ENCODE measurements at regions not wholly inside any gene's neighbourhood (a gene's known extent, or its start where the extent isn't known, plus 50 kb on each side); places are given as distances from the start of the nearest gene placed in this dataset.

GRCh38 chr5:58198330-58198729 is 261.6 kb downstream of the PLK2 start:
- Mint-ChIP-seq H3K27ac (no peak overlapping the region), H3K27me3 (peaks cover 7% of the 10 kb centered on the region), H3K9me3 (ENCODE audit: insufficient read depth) (no peaks in the 10 kb centered on the region), H3K4me3 (no peak overlapping the region), H3K4me1 (no peaks in the 10 kb centered on the region)
- ATAC-seq (ENCODE audit: low read depth) (no peak), DNase-seq (no peak)
- Histone ChIP-seq H3K4me3 (ENCODE audit: control extremely low read depth in 1 of 5, extremely low read depth in 1 of 5, insufficient read depth in 1 of 5, low read depth in 2 of 5, low read length in 4 of 5) (no peak overlapping the region), H3K27me3 (replicated peaks in 1 of 4; ENCODE audit: control extremely low read depth in 1 of 4, control insufficient read depth in 3 of 4, insufficient read depth in 4 of 4, low read length in 3 of 4) (no peaks in the 10 kb centered on the region), H3K4me2 (replicated peaks; ENCODE audit: low read depth, low read length, poor library complexity, severe bottlenecking) (no peak overlapping the region), H3K9ac (ENCODE audit: low read length) (no peak overlapping the region), H3K9me3 (ENCODE audit: control extremely low read depth in 1 of 3, control insufficient read depth in 2 of 3, insufficient read depth in 1 of 3, low read length in 2 of 3) (no peaks in the 10 kb centered on the region), H4K20me1 (ENCODE audit: control insufficient read depth, insufficient read depth, low read length, poor library complexity, severe bottlenecking) (no peaks in the 10 kb centered on the region), H2AFZ (ENCODE audit: insufficient read depth, low read depth, low read length, poor library complexity, severe bottlenecking) (no peak overlapping the region), H3K79me2 (ENCODE audit: control insufficient read depth, insufficient read depth, low read length) (no peaks in the 10 kb centered on the region), H3K36me3 (replicated peaks in 1 of 2; ENCODE audit: control extremely low read depth in 1 of 2, control insufficient read depth in 1 of 2, extremely low read depth in 1 of 2, insufficient read depth in 2 of 2, low read length in 1 of 2) (no peaks in the 10 kb centered on the region), H3K27ac (ENCODE audit: low read length in 2 of 2) (no peak overlapping the region), H3K4me1 (ENCODE audit: control insufficient read depth in 2 of 2, insufficient read depth in 2 of 2, low read length in 2 of 2) (no peaks in the 10 kb centered on the region)
- intact Hi-C loops (cut with micrococcal nuclease) = no loop called here
- 100% methylated on average over 1 of the region's 2 CpGs for WGBS (ENCODE audit: insufficient coverage)
- TF ChIP-seq, protein P1, sequence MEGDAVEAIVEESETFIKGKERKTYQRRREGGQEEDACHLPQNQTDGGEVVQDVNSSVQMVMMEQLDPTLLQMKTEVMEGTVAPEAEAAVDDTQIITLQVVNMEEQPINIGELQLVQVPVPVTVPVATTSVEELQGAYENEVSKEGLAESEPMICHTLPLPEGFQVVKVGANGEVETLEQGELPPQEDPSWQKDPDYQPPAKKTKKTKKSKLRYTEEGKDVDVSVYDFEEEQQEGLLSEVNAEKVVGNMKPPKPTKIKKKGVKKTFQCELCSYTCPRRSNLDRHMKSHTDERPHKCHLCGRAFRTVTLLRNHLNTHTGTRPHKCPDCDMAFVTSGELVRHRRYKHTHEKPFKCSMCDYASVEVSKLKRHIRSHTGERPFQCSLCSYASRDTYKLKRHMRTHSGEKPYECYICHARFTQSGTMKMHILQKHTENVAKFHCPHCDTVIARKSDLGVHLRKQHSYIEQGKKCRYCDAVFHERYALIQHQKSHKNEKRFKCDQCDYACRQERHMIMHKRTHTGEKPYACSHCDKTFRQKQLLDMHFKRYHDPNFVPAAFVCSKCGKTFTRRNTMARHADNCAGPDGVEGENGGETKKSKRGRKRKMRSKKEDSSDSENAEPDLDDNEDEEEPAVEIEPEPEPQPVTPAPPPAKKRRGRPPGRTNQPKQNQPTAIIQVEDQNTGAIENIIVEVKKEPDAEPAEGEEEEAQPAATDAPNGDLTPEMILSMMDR (IDR thresholded peaks at IDR 0.05) = no peak
- TF ChIP-seq EZH2 (IDR thresholded peaks at IDR 0.05; ENCODE audit: borderline replicate concordance, insufficient read depth, low read depth, low read length, poor library complexity, severe bottlenecking) = no peak
- ChIA-PET CTCF (no interaction called here), POLR2A (no interaction called here)

DNA sequence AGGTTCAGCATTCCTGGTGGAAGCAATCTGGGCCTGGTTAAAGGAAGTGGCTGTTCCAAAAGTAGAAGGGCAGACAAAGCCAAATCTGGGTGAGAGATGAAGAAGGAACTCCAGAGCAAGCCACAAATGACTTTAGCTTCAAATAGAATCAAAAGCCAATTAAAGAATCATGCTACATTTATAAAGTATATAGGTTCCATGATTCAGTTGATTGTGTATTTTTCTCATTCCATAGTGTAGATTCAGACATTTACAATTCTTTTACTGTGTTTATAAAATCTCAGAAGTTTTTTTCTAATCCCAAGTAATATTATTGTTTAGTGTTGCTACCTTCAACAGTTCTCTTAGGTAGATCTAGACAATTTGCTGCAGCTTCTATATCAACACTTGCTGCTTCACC is 262.0 kb downstream of the PLK2 start:
- Histone ChIP-seq H3K9me3 (ENCODE audit: control extremely low read depth in 1 of 3, control insufficient read depth in 2 of 3, insufficient read depth in 1 of 3, low read length in 2 of 3) (no peaks in the 10 kb centered on the region), H4K20me1 (ENCODE audit: control insufficient read depth, insufficient read depth, low read length, poor library complexity, severe bottlenecking) (no peaks in the 10 kb centered on the region), H3K36me3 (replicated peaks in 1 of 2; ENCODE audit: control extremely low read depth in 1 of 2, control insufficient read depth in 1 of 2, extremely low read depth in 1 of 2, insufficient read depth in 2 of 2, low read length in 1 of 2) (no peaks in the 10 kb centered on the region), H2AFZ (ENCODE audit: insufficient read depth, low read depth, low read length, poor library complexity, severe bottlenecking) (no peak overlapping the region), H3K4me2 (replicated peaks; ENCODE audit: low read depth, low read length, poor library complexity, severe bottlenecking) (no peak overlapping the region), H3K9ac (ENCODE audit: low read length) (no peak overlapping the region), H3K4me1 (ENCODE audit: control insufficient read depth in 2 of 2, insufficient read depth in 2 of 2, low read length in 2 of 2) (no peaks in the 10 kb centered on the region), H3K27me3 (replicated peaks in 1 of 4; ENCODE audit: control extremely low read depth in 1 of 4, control insufficient read depth in 3 of 4, insufficient read depth in 4 of 4, low read length in 3 of 4) (no peaks in the 10 kb centered on the region), H3K79me2 (ENCODE audit: control insufficient read depth, insufficient read depth, low read length) (no peaks in the 10 kb centered on the region), H3K27ac (ENCODE audit: low read length in 2 of 2) (no peak overlapping the region), H3K4me3 (ENCODE audit: control extremely low read depth in 1 of 5, extremely low read depth in 1 of 5, insufficient read depth in 1 of 5, low read depth in 2 of 5, low read length in 4 of 5) (no peak overlapping the region)
- no peaks in the 10 kb centered on the region for H3K9me3 Mint-ChIP-seq (ENCODE audit: insufficient read depth)
- ChIA-PET POLR2A (no interaction called here), CTCF (no interaction called here)
- no peak overlapping the region for H3K27ac Mint-ChIP-seq
- H3K4me3 Mint-ChIP-seq = no peak overlapping the region
- TF ChIP-seq, protein P1 (IDR thresholded peaks at IDR 0.05) = no peak
- TF ChIP-seq EZH2 (IDR thresholded peaks at IDR 0.05; ENCODE audit: borderline replicate concordance, insufficient read depth, low read depth, low read length, poor library complexity, severe bottlenecking) = no peak
- no peak for DNase-seq
- H3K4me1 Mint-ChIP-seq = no peaks in the 10 kb centered on the region
- peaks cover 7% of the 10 kb centered on the region for H3K27me3 Mint-ChIP-seq
- intact Hi-C loops (cut with micrococcal nuclease) = no loop called here
- ATAC-seq (ENCODE audit: low read depth) = no peak
